GM12872 (cell line): ENCODE measurements at regions not wholly inside any gene's neighbourhood (a gene's known extent, or its start where the extent isn't known, plus 50 kb on each side); places are given as distances from the start of the nearest gene placed in this dataset.

Experiments
- TF ChIP-seq, protein P1 (sequence below): IDR thresholded peaks from 3 replicates; pipeline ENCODE4 v1.5.1; 2011; ENCODE audit warnings: low read depth, mild to moderate bottlenecking, low read length, moderate library complexity; ENCODE audit not compliant: insufficient read depth

DNA sequence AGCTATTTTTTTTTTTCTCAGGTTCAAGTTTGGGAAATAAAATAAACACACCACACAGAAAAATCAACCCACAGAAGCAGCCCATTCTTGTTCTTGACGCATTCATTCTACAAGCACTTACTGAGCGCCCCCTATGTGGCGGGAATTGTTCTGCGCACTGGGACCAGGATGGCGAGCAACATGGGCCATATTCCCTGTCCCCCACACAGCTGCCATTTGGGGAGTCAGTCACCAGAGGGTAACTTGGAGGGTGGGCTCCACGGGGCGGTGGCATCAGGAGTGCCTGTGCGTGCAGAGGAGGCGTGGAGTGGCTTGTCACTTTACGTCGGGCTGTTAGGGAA, 185.0 kb upstream of the PDE10A start:
- TF ChIP-seq, protein P1, sequence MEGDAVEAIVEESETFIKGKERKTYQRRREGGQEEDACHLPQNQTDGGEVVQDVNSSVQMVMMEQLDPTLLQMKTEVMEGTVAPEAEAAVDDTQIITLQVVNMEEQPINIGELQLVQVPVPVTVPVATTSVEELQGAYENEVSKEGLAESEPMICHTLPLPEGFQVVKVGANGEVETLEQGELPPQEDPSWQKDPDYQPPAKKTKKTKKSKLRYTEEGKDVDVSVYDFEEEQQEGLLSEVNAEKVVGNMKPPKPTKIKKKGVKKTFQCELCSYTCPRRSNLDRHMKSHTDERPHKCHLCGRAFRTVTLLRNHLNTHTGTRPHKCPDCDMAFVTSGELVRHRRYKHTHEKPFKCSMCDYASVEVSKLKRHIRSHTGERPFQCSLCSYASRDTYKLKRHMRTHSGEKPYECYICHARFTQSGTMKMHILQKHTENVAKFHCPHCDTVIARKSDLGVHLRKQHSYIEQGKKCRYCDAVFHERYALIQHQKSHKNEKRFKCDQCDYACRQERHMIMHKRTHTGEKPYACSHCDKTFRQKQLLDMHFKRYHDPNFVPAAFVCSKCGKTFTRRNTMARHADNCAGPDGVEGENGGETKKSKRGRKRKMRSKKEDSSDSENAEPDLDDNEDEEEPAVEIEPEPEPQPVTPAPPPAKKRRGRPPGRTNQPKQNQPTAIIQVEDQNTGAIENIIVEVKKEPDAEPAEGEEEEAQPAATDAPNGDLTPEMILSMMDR: 0 out of 3 replicates have a peak, but pooled peaks have one; percentile 5

DNA sequence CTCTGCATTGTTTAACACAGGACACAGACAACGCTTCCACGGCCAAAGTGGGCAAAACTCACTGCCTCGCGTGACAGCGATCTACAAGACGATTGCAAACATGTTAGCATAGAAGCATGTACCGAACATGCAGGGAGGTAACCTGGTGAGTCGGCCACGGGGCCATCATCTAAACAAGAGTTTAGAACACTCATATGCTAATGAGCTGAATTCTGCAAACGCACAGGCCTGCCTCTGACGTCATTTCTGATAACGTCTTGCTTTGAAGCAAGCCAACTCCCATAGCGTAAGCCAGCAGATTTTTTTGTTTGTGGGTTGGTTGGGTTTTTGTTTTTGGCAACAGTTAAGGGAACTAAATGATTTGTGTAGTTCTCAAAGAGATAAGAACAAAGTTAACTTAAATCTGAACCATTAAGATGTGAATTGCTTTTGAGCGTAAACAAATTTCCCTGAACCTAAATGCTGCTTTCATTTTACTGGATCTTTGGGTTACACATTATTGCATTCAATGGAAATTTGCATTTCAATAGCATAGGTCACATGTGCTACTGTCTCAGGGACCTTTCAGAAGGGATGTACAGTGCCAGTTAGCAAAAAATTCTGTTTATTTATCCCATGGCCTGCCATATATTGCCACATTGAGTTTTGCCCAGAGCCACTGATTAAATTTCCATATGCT, 184.5 kb upstream of the PDE10A start:
- TF ChIP-seq, protein P1: no peak

DNA sequence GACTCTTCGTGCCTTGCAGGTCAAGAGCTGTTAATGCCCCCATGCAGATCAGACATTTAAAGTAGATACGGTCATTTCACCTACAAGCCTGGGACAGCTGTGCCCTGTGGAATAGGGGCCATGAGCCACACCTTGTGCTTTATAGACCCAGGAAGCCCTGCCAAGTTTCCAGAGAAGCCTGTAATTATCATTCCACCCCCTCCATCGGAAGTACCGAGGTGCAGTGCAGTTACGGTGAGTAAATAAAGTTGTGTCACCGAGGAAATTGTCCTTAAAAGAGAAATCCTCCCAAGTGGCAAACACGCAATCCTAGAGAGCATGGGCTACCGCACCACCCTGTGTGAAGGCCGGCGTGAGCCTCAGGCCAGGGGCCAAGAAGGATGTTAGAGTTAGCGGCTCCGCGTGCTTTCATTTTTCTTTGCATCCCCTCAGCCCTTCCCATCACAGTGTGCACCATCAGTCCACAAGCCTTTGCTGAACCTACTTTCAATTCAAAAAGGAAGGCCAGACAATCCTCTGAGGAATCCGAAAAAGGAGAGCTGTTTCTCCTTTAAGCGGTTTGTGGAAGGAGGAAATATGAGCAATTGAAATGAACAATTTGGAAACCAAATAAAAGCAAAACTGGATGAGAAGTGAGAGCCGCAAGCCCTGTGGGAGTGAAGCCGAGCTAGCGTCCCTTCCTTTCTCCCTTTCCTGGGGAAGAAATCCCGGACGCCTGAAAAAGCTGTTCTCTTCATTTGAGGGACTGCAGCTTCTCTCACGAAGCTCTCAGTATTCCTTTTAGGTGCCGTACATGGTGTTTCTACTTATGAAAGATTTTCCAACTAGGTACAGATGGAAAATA, 183.3 kb upstream of the PDE10A start:
- TF ChIP-seq, protein P1: no peak

DNA sequence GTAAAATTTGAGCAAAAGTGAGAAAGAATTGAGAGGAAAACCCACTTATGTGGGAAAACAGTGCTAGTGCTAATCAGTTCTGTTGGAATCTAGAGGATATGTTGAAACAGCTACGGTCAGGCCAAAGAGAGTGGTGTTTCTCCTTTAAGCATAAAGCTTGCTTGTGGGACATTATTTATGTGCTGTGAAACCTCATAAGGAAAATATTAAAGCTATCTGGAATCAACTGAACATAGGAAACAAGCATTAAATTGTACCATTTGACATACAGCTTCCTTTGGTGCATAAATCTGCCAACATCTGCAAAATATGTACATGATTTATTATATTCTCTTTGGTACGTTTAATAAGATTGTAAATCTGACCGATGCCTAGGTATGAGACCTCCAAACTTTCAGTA, 182.5 kb upstream of the PDE10A start:
- TF ChIP-seq, protein P1: no peak

DNA sequence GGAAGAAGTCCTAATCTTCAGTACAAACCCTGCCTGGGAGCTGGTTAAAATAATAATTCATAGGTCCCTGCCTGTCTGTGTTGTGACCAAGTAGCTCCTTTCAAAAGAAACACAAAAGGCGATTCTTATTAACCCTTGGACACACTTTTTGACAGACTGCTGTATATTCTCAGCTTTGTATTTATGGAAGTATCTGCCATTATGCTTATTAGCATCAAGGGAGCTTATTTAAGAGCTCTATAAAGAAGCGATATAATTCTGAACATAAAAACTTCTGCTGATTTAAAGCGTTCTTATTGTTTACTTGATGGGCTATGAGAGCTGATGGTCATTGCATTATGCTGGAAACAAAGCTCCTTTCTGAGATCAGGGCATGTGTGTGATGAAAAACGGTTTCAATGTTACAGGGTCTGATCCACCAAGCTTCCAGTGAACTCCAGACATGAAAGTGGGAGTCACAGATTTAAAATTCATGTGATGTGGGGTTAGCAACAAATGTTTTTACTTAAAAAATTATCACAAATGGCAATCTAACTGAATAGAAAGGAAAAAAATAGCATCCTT, 181.8 kb upstream of the PDE10A start:
- TF ChIP-seq, protein P1: no peak

DNA sequence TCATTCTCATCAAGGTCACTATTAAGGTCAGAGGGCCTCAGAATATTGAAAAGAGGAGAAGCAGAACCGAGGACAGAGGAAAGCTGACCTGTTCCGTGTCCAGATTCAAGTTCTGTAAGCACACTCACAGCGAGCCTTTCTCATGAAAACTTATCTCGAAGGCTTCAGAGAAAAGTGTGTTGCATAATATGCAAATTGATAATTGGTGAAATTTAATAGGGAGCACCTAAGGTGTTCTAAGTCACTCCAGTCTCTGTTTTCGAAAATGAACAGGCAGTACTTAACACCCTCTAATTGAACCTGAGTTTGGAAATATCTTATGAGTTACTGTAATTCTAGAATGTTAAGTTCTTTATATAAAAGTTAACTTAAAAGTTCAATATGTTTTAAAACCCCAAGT, 181.2 kb upstream of the PDE10A start:
- TF ChIP-seq, protein P1: no peak

DNA sequence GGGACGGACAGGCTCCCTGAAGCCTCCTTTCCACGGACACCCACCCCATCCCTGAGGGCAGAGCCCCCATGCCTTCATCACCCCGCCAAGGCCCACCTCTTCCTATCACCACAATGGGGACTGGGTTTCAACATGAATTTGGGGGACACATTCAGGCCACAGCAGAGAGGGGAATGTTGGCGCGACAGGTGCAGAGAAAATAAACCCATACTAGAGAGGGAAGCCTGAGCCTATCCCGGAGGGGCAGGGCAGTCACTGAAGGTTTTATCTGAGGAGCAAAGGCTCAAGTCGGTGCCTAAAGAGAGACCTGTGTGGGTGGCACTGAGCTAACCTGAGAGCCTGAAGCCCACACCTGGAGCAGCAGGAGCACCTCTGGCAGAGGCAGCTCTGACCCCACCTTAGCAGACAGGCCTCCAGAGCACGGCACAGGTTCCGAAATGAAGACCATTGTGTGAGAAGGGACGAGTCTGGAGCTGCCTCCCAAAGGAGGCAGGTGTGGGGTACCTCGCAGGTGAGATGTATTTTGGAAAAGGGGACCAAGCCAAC, 180.6 kb upstream of the PDE10A start:
- TF ChIP-seq, protein P1: no peak
